A673 (cell line): ENCODE measurements at regions not wholly inside any gene's neighbourhood (a gene's known extent, or its start where the extent isn't known, plus 50 kb on each side); places are given as distances from the start of the nearest gene placed in this dataset.

Experiments used
- BruUV-seq: library from RNA; stranded (reverse); fragments of 400-500 nt; replicated peaks from 2 replicates; lab custom pipeline; 2021; lab: Mats Ljungman, UMichigan
- CTCF ChIA-PET: fragments of 300-600 bp; sonication (Branson Sonifier 250); formaldehyde crosslinking; loops from one replicate; lab custom pipeline; 2022; ENCODE audit warnings: antibody characterized with exemption; lab: Charles Lee
- POLR2A ChIA-PET: fragments of 300-600 bp; sonication (Branson Sonifier 250); formaldehyde crosslinking; loops from one replicate; lab custom pipeline; 2022; ENCODE audit warnings: antibody characterized with exemption; ENCODE audit not compliant: low non-redundant PET; lab: Charles Lee
- DNase-seq: peaks from one replicate; pipeline ENCODE4 v3.0.0-alpha.2; 2015; ENCODE audit warnings: low spot score
- H3K27ac ChIP-seq: fragments of 200-600 bp; sonication (generic); 2 replicates; pipeline ENCODE4 v1.5.1; 2016; ENCODE audit warnings: mixed run types, low read depth, mild to moderate bottlenecking, mixed read lengths, antibody characterized with exemption, low read length; ENCODE audit not compliant: poor library complexity, severe bottlenecking
- H3K27me3 ChIP-seq: fragments of 200-600 bp; sonication (generic); replicated peaks from 2 replicates; pipeline ENCODE4 v1.6.1; 2017; ENCODE audit warnings: mixed run types, low read depth, mild to moderate bottlenecking, mixed read lengths, antibody characterized with exemption, low read length; ENCODE audit not compliant: insufficient read depth, poor library complexity
- H3K36me3 ChIP-seq: fragments of 200-600 bp; sonication (generic); 2 replicates; pipeline ENCODE4 v1.6.1; 2016; ENCODE audit warnings: mixed run types, mild to moderate bottlenecking, mixed read lengths, antibody characterized with exemption, low read length; ENCODE audit not compliant: insufficient read depth, poor library complexity, severe bottlenecking
- H3K4me1 ChIP-seq: fragments of 200-600 bp; sonication (generic); 2 replicates; pipeline ENCODE4 v1.6.1; 2017; ENCODE audit warnings: mixed run types, mild to moderate bottlenecking, mixed read lengths, antibody characterized with exemption, low read length; ENCODE audit not compliant: insufficient read depth, poor library complexity, severe bottlenecking
- H3K4me3 ChIP-seq: fragments of 200-600 bp; sonication (generic); 2 replicates; pipeline ENCODE4 v1.5.1; 2016; ENCODE audit warnings: low read depth, mixed run types, mild to moderate bottlenecking, mixed read lengths, low read length; ENCODE audit not compliant: poor library complexity, severe bottlenecking
- H3K9me3 ChIP-seq: fragments of 200-600 bp; sonication (generic); 2 replicates; pipeline ENCODE4 v1.6.1; 2016; ENCODE audit warnings: mixed run types, low read depth, mild to moderate bottlenecking, mixed read lengths, antibody characterized with exemption, low read length; ENCODE audit not compliant: poor library complexity, severe bottlenecking
- EZH2 ChIP-seq: fragments of 200-600 bp; sonication (generic); IDR thresholded peaks from 2 replicates; pipeline ENCODE4 v1.6.1; 2017; ENCODE audit warnings: borderline replicate concordance, low read depth, mild to moderate bottlenecking, mixed read lengths, antibody characterized with exemption, low read length; ENCODE audit not compliant: poor library complexity, severe bottlenecking
- intact Hi-C: fragments of 100-400 bp; cut with micrococcal nuclease; formaldehyde crosslinking; loops from one replicate; pipeline ENCODE4 v1.10.0; 2022; ENCODE audit not compliant: unreplicated experiment
- TF ChIP-seq, protein P1 (sequence below): fragments of 300-800, 200-600 bp; sonication (generic); conservative IDR thresholded peaks from 2 replicates; pipeline ENCODE4 v1.5.1; 2017; ENCODE audit warnings: low read depth, mild to moderate bottlenecking, antibody characterized with exemption, low read length, moderate library complexity, mixed read lengths

- no TSS peak for BruUV-seq
- ChIA-PET POLR2A (no interaction called here), CTCF (no interaction called here)
- DNase-seq: no peak
- TF ChIP-seq, protein P1, sequence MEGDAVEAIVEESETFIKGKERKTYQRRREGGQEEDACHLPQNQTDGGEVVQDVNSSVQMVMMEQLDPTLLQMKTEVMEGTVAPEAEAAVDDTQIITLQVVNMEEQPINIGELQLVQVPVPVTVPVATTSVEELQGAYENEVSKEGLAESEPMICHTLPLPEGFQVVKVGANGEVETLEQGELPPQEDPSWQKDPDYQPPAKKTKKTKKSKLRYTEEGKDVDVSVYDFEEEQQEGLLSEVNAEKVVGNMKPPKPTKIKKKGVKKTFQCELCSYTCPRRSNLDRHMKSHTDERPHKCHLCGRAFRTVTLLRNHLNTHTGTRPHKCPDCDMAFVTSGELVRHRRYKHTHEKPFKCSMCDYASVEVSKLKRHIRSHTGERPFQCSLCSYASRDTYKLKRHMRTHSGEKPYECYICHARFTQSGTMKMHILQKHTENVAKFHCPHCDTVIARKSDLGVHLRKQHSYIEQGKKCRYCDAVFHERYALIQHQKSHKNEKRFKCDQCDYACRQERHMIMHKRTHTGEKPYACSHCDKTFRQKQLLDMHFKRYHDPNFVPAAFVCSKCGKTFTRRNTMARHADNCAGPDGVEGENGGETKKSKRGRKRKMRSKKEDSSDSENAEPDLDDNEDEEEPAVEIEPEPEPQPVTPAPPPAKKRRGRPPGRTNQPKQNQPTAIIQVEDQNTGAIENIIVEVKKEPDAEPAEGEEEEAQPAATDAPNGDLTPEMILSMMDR: no peak
- TF ChIP-seq EZH2: no peak
- intact Hi-C loops: no loop called here
- H3K4me3 ChIP-seq: no peak overlapping the region
- H3K9me3 ChIP-seq: no peaks in the 10 kb centered on the region
- H3K4me1 ChIP-seq: no peaks in the 10 kb centered on the region
- H3K36me3 ChIP-seq: no peaks in the 10 kb centered on the region
- H3K27me3 ChIP-seq: no peaks in the 10 kb centered on the region
- H3K27ac ChIP-seq: no peak overlapping the region
Observed at GRCh38 chr4:147060151-147060931, 114.7 kb upstream of the TTC29 start.

DNA sequence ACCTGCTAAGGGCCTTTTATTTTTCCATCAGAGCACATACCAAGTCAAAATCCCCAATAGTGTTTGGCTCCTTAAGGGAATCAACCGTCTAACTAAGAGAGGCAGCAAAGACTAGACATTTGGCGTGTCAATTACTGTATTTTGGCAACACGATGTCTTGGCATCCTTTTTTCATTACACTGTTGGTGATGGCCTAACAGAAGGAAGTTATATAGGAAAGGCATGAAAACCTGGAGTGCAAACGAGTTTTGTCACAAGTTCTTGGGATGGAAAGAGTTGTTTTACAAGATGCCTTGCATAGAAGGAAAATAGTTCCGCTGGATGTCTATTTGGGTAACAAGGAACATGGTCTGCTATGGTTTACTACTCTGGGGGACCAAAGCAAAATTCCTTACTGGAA, 119.2 kb upstream of the TTC29 start:
- ChIA-PET CTCF (no interaction called here), POLR2A (no interaction called here)
- no TSS peak for BruUV-seq
- Histone ChIP-seq H3K27ac (no peak overlapping the region), H3K4me3 (no peak overlapping the region), H3K4me1 (no peaks in the 10 kb centered on the region), H3K27me3 (no peaks in the 10 kb centered on the region), H3K9me3 (no peaks in the 10 kb centered on the region), H3K36me3 (no peaks in the 10 kb centered on the region)
- TF ChIP-seq EZH2: no peak
- TF ChIP-seq, protein P1: no peak
- intact Hi-C loops: no loop called here
- no peak for DNase-seq

- POLR2A ChIA-PET: no interaction called here
- no peak for DNase-seq
- TF ChIP-seq, protein P1: no peak
- no peak for TF ChIP-seq EZH2
- no peak overlapping the region for H3K27ac ChIP-seq
- H3K36me3 ChIP-seq: no peaks in the 10 kb centered on the region
- BruUV-seq: no TSS peak
- no peaks in the 10 kb centered on the region for H3K9me3 ChIP-seq
- CTCF ChIA-PET: no interaction called here
- H3K4me1 ChIP-seq: no peaks in the 10 kb centered on the region
- no peaks in the 10 kb centered on the region for H3K27me3 ChIP-seq
- intact Hi-C loops: no loop called here
- H3K4me3 ChIP-seq: no peak overlapping the region
Observed at GRCh38 chr4:147068564-147068963, 122.9 kb upstream of the TTC29 start.
